DMS153 treated with DMSO at 0.1 percent for 48 hours (cell line): ENCODE measurements at regions not wholly inside any gene's neighbourhood (a gene's known extent, or its start where the extent isn't known, plus 50 kb on each side); places are given as distances from the start of the nearest gene placed in this dataset.
"Not testable (repeated sequence)": the region's sequence is repeated elsewhere in the genome, so short reads cannot be mapped to it uniquely, and the experiment has no call there.

ENCODE experiments used
- DNase-seq: peaks from one replicate; lab custom pipeline; 2025; ENCODE audit not compliant: unreplicated experiment; lab: John Stamatoyannopoulos, UW

GRCh38 chr7:153989066-153989627 is 63.1 kb upstream of the DPP6 start:
- DNase-seq = not testable (repeated sequence)

- not testable (repeated sequence) for DNase-seq
Observed at GRCh38 chr7:153989742-153990425, 62.3 kb upstream of the DPP6 start.

GRCh38 chr7:153991471-153991870 is 60.7 kb upstream of the DPP6 start:
- not testable (repeated sequence) for DNase-seq

- DNase-seq = not testable (repeated sequence)
Observed at GRCh38 chr7:153993402-153993801, 58.8 kb upstream of the DPP6 start.

GRCh38 chr7:153998896-153999295 is 53.3 kb upstream of the DPP6 start:
- DNase-seq = not testable (repeated sequence)
